Neutrophil (primary cell): ENCODE measurements at regions not wholly inside any gene's neighbourhood (a gene's known extent, or its start where the extent isn't known, plus 50 kb on each side); places are given as distances from the start of the nearest gene placed in this dataset.

Experiments
- H3K27ac ChIP-seq: fragments of 200-600 bp; sonication (generic); 2 replicates; pipeline ENCODE4 v1.5.1; 2016; ENCODE audit warnings: mild to moderate bottlenecking, moderate library complexity
- H3K27me3 ChIP-seq: fragments of 200-600 bp; sonication (generic); 2 replicates; pipeline ENCODE4 v1.6.0; 2016; ENCODE audit warnings: mild to moderate bottlenecking
- H3K36me3 ChIP-seq: fragments of 200-600 bp; sonication (generic); 2 replicates; pipeline ENCODE4 v1.5.1; 2017
- H3K4me1 ChIP-seq, 2 experiments: fragments of 200-600 bp in 1 of 2; sonication (generic) in 1 of 2; 1 replicate in 1 of 2; 2 replicates in 1 of 2; pipeline versions ENCODE4 v1.5.1 to v1.6.1; 2013 to 2016; ENCODE audit warnings: low read depth in 1 of 2, low read length in 1 of 2, mild to moderate bottlenecking in 1 of 2, moderate library complexity in 1 of 2; ENCODE audit not compliant: control insufficient read depth in 1 of 2, insufficient read depth in 1 of 2
- H3K4me3 ChIP-seq, 2 experiments: fragments of 200-600 bp in 1 of 2; sonication (generic) in 1 of 2; 1 replicate in 1 of 2; 2 replicates in 1 of 2; pipeline ENCODE4 v1.5.1; 2013 to 2016; ENCODE audit warnings: low read depth in 1 of 2, low read length in 1 of 2, mild to moderate bottlenecking in 1 of 2, moderate library complexity in 1 of 2
- H3K9me3 ChIP-seq: fragments of 200-600 bp; sonication (generic); 2 replicates; pipeline ENCODE4 v1.5.1; 2016
- TF ChIP-seq, protein P1 (sequence below): fragments of 200-600 bp; sonication (generic); IDR thresholded peaks from 2 replicates; pipeline ENCODE4 v1.5.1; 2016; ENCODE audit warnings: antibody characterized with exemption

DNA sequence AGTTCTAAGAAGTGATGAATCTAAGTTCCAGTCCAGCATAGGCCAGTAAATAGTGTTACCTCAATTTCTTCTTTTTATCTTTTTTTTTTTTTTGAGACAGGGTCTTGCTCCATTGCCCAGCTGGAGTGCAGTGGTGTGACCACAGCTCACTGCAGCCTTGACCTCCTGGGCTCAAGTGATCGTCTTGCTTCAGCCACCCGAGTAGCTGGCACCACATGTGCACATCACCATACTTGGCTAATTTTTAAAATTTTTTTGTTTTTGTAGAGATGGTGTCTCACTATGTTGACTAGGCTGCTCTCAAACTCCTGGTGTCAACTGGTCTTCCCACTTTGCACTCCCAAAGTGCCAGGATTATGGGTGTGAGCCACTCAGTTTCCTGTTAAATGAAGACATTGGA lies 126.6 kb upstream of the LYZL2 start:
- H3K4me3 ChIP-seq: no peak overlapping the region
- no peaks in the 10 kb centered on the region for H3K4me1 ChIP-seq
- TF ChIP-seq, protein P1, sequence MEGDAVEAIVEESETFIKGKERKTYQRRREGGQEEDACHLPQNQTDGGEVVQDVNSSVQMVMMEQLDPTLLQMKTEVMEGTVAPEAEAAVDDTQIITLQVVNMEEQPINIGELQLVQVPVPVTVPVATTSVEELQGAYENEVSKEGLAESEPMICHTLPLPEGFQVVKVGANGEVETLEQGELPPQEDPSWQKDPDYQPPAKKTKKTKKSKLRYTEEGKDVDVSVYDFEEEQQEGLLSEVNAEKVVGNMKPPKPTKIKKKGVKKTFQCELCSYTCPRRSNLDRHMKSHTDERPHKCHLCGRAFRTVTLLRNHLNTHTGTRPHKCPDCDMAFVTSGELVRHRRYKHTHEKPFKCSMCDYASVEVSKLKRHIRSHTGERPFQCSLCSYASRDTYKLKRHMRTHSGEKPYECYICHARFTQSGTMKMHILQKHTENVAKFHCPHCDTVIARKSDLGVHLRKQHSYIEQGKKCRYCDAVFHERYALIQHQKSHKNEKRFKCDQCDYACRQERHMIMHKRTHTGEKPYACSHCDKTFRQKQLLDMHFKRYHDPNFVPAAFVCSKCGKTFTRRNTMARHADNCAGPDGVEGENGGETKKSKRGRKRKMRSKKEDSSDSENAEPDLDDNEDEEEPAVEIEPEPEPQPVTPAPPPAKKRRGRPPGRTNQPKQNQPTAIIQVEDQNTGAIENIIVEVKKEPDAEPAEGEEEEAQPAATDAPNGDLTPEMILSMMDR: no peak
- no peaks in the 10 kb centered on the region for H3K27me3 ChIP-seq
- no peaks in the 10 kb centered on the region for H3K36me3 ChIP-seq
- no peak overlapping the region for H3K27ac ChIP-seq
- no peaks in the 10 kb centered on the region for H3K9me3 ChIP-seq

DNA sequence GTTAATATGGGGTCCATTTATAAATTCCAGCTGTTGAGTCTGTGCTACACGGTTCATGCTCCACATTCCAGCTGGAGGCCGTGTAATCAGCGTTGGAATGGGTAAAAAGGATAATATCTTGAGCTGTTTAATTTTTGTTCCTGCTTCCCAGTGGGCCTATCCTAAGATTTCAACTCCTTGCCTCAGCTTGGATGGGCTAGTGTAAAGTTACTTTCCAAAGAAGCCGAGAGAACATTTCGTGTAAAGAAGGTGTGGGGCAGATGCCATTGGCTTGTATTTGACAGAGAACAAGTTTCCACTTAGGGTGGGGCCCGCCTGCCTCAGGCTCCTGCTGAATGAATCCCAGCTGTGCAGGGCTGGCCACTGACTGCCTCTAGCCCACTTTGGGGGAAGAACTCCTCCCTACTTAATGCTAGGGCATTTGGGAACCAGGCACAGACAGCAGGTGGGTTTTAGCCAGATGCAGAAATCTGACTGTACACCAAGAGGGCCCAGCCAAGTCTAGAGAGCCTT lies 125.9 kb upstream of the LYZL2 start:
- peaks cover 6% of the 10 kb centered on the region for H3K27me3 ChIP-seq
- TF ChIP-seq, protein P1: no peak
- H3K9me3 ChIP-seq: no peaks in the 10 kb centered on the region
- H3K4me3 ChIP-seq: no peak overlapping the region
- H3K36me3 ChIP-seq: no peaks in the 10 kb centered on the region
- H3K4me1 ChIP-seq: no peaks in the 10 kb centered on the region
- H3K27ac ChIP-seq: no peak overlapping the region

DNA sequence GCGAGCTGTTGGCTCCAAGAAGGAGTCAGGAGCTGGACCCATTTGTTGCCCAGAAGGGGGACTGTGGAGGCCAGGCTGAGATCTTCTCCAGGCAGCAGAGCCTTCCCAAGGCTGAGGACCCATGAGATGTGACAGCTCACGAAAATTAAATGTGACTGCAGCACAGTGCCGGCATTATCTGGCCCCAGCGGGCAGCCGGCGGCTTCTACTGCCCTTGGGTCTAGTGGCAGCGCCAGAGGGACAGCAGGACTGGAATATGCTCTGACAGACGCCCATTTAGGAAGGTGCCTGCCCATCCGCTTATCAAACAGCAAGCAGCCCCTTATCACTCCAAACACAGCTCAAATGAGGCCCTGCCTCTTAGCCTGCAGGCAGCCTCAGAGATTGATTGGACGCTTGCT lies 122.9 kb upstream of the LYZL2 start:
- TF ChIP-seq, protein P1: no peak

DNA sequence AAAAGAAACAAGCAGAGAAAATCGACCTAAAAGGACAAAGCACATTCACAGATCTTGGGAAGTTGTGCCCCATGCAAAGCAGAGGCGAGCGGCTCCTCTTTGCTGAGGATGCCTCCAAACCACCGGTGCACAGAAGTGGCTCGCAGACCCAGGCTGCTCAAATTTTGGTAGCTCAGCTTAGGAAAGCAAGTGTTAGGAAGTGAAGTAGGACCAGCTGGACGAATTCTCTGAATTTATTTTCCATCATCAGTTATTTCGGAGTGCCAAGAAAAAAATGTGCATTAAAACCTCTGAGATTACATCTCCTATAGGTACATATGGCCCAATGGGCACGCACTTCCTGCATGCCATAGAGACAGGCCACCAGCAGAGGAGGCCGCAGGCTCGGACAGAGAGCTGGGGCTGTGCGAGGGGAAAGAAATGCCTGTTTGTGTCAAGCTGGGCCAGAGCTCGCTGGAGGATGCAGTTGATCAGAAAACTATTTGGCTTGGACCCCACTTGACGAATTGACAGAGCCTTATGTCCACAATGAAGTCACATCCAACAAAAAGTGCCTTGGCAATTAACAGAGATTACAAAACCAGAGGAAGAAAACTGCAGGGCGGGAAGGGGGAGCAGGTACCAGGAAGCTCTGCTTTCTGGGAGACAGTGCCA lies 122.3 kb upstream of the LYZL2 start:
- H3K27ac ChIP-seq: no peak overlapping the region
- TF ChIP-seq, protein P1: peak; percentile 49
- H3K27me3 ChIP-seq: peaks cover 6% of the 10 kb centered on the region
- H3K4me1 ChIP-seq: no peaks in the 10 kb centered on the region
- H3K36me3 ChIP-seq: no peaks in the 10 kb centered on the region
- H3K9me3 ChIP-seq: no peaks in the 10 kb centered on the region
- H3K4me3 ChIP-seq: no peak overlapping the region

More for the DNA sequence above, 122.9 kb upstream of the LYZL2 start:
- Histone ChIP-seq H3K4me1 (no peaks in the 10 kb centered on the region), H3K9me3 (no peaks in the 10 kb centered on the region), H3K27me3 (peaks cover 6% of the 10 kb centered on the region), H3K4me3 (no peak overlapping the region), H3K36me3 (no peaks in the 10 kb centered on the region), H3K27ac (no peak overlapping the region)

DNA sequence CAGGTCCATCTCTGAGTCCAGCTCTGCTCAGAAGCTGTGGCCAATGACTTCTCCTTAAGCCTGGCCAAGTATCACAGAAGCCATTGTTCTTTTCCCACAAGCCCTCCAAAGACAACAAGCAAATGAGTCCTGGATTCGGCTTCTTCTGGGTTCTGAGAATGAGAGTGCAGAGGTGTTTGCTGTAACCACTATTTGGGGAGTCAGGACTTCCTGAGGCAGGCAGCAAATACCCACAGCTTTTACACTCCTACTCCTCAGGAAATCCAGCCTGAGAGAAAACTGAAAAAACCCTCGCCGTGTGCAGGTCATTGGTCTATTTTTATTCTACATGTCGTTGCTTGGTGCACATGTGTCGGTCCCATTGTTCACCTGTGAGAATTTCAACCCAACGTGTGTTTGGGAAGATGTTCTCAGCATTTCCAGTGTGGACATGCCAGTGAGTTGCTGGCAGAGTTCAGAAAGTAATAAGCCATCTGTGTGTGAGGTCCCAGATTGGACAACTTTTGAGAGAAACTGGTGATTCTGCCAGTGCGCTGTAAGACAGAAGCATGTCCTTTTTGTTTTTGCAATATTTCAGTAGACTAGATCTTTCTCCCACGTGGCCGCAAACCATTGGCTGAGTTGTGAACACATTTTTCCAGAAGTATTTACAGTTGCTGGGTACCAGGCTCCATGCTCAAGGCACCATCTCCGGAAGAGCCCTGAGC lies 121.6 kb upstream of the LYZL2 start:
- H3K4me1 ChIP-seq: no peaks in the 10 kb centered on the region
- H3K36me3 ChIP-seq: no peaks in the 10 kb centered on the region
- H3K27me3 ChIP-seq: peaks cover 6% of the 10 kb centered on the region
- no peak overlapping the region for H3K4me3 ChIP-seq
- TF ChIP-seq, protein P1: no peak
- H3K27ac ChIP-seq: no peak overlapping the region
- no peaks in the 10 kb centered on the region for H3K9me3 ChIP-seq
